Fibroblast of lung (primary cell): ENCODE measurements at regions not wholly inside any gene's neighbourhood (a gene's known extent, or its start where the extent isn't known, plus 50 kb on each side); places are given as distances from the start of the nearest gene placed in this dataset.
"Not testable (repeated sequence)": the region's sequence is repeated elsewhere in the genome, so short reads cannot be mapped to it uniquely, and the experiment has no call there.

Source experiments
- DNase-seq, 2 donors: peaks; one replicate each; pipeline versions ENCODE4 v3.0.0 to v3.0.0-alpha.2; 2010; ENCODE audit warnings: low read depth in 2 of 2
- H2AFZ ChIP-seq: 2 replicates; pipeline ENCODE4 v1.5.1; 2012; ENCODE audit warnings: low read length, control low read depth, inconsistent platforms
- H3K27ac ChIP-seq: 2 replicates; pipeline ENCODE4 v1.5.1; 2011; ENCODE audit warnings: low read length, control low read depth; ENCODE audit not compliant: insufficient read depth
- H3K27me3 ChIP-seq: 2 replicates; pipeline ENCODE4 v1.5.1; 2011; ENCODE audit warnings: mild to moderate bottlenecking, low read length; ENCODE audit not compliant: control insufficient read depth, insufficient read depth
- H3K36me3 ChIP-seq: 2 replicates; pipeline ENCODE4 v1.5.1; 2011; ENCODE audit warnings: low read length; ENCODE audit not compliant: control insufficient read depth, insufficient read depth
- H3K4me1 ChIP-seq: 2 replicates; pipeline ENCODE4 v1.5.1; 2011; ENCODE audit warnings: low read length; ENCODE audit not compliant: control insufficient read depth, insufficient read depth; ENCODE audit errors: extremely low read depth
- H3K4me2 ChIP-seq: 2 replicates; pipeline ENCODE4 v1.5.1; 2011; ENCODE audit warnings: low read length, control low read depth; ENCODE audit not compliant: insufficient read depth; ENCODE audit errors: extremely low read depth
- H3K4me3 ChIP-seq, 4 experiments: fragments of 200-600 bp in 1 of 4; sonication (generic) in 1 of 4; replicated peaks in 1 of 4; 2 replicates each; pipeline ENCODE4 v1.5.1; 2011 to 2016; ENCODE audit warnings: low read length in 4 of 4, low read depth in 3 of 4, mild to moderate bottlenecking in 3 of 4, control low read depth in 2 of 4, inconsistent platforms in 1 of 4, mixed read lengths in 1 of 4; ENCODE audit not compliant: insufficient read depth in 1 of 4; ENCODE audit errors: control extremely low read depth in 1 of 4
- H3K79me2 ChIP-seq: 2 replicates; pipeline ENCODE4 v1.5.1; 2012; ENCODE audit warnings: mild to moderate bottlenecking, low read length, inconsistent platforms; ENCODE audit not compliant: control insufficient read depth, insufficient read depth
- H3K9ac ChIP-seq: 2 replicates; pipeline ENCODE4 v1.5.1; 2011; ENCODE audit warnings: mild to moderate bottlenecking, low read length, control low read depth; ENCODE audit not compliant: insufficient read depth
- H3K9me3 ChIP-seq: 2 replicates; pipeline ENCODE4 v1.5.1; 2012; ENCODE audit warnings: low read depth, low read length; ENCODE audit not compliant: control insufficient read depth, insufficient read depth
- H4K20me1 ChIP-seq: 2 replicates; pipeline ENCODE4 v1.5.1; 2011; ENCODE audit warnings: low read length; ENCODE audit not compliant: control insufficient read depth, insufficient read depth; ENCODE audit errors: extremely low read depth
- EZH2 ChIP-seq: IDR thresholded peaks from 2 replicates; pipeline ENCODE4 v1.5.1; 2012; ENCODE audit warnings: low read length, control low read depth, mild to moderate bottlenecking; ENCODE audit errors: missing control alignments
- TF ChIP-seq, protein P1 (sequence below), 2 donors: IDR thresholded peaks in 1 of 2; conservative IDR thresholded peaks in 1 of 2; 1 replicate in 1 of 2; 2 replicates in 1 of 2; pipeline ENCODE4 v1.5.1; 2011 to 2012; ENCODE audit warnings: low read length in 2 of 2, control low read depth in 1 of 2, inconsistent platforms in 1 of 2, low read depth in 1 of 2, mild to moderate bottlenecking in 1 of 2

GRCh38 chr7:124630395-124630794, 135.2 kb downstream of the GPR37 start:
- H2AFZ ChIP-seq, result no peak overlapping the region
- H3K4me1 ChIP-seq, result no peaks in the 10 kb centered on the region
- no peaks in the 10 kb centered on the region for H4K20me1 ChIP-seq
- TF ChIP-seq, protein P1, sequence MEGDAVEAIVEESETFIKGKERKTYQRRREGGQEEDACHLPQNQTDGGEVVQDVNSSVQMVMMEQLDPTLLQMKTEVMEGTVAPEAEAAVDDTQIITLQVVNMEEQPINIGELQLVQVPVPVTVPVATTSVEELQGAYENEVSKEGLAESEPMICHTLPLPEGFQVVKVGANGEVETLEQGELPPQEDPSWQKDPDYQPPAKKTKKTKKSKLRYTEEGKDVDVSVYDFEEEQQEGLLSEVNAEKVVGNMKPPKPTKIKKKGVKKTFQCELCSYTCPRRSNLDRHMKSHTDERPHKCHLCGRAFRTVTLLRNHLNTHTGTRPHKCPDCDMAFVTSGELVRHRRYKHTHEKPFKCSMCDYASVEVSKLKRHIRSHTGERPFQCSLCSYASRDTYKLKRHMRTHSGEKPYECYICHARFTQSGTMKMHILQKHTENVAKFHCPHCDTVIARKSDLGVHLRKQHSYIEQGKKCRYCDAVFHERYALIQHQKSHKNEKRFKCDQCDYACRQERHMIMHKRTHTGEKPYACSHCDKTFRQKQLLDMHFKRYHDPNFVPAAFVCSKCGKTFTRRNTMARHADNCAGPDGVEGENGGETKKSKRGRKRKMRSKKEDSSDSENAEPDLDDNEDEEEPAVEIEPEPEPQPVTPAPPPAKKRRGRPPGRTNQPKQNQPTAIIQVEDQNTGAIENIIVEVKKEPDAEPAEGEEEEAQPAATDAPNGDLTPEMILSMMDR (conservative IDR thresholded peaks at IDR 0.05 in 1 of 2, IDR thresholded peaks at IDR 0.05 in 1 of 2; ENCODE audit: low read depth in 1 of 2, low read length in 2 of 2), result no peak
- TF ChIP-seq EZH2, result no peak
- H3K4me2 ChIP-seq, result no peak overlapping the region
- no peaks in the 10 kb centered on the region for H3K79me2 ChIP-seq
- no peaks in the 10 kb centered on the region for H3K27me3 ChIP-seq
- H3K9ac ChIP-seq, result no peak overlapping the region
- H3K27ac ChIP-seq, result no peak overlapping the region
- no peak overlapping the region for H3K4me3 ChIP-seq
- no peaks in the 10 kb centered on the region for H3K36me3 ChIP-seq
- no peaks in the 10 kb centered on the region for H3K9me3 ChIP-seq
- DNase-seq, result no peak

- Histone ChIP-seq H3K4me2 (no peak overlapping the region), H2AFZ (no peak overlapping the region), H3K9me3 (no peaks in the 10 kb centered on the region), H3K9ac (no peak overlapping the region), H3K27ac (no peak overlapping the region), H3K4me3 (no peak overlapping the region), H3K79me2 (no peaks in the 10 kb centered on the region), H3K4me1 (no peaks in the 10 kb centered on the region), H3K36me3 (no peaks in the 10 kb centered on the region), H4K20me1 (no peaks in the 10 kb centered on the region), H3K27me3 (no peaks in the 10 kb centered on the region)
- TF ChIP-seq, protein P1 (conservative IDR thresholded peaks at IDR 0.05 in 1 of 2, IDR thresholded peaks at IDR 0.05 in 1 of 2; ENCODE audit: low read depth in 1 of 2, low read length in 2 of 2), result no peak
- no peak for TF ChIP-seq EZH2
- no peak for DNase-seq
These were observed 146.7 kb downstream of the GPR37 start for GRCh38 chr7:124618871-124619270.

DNA sequence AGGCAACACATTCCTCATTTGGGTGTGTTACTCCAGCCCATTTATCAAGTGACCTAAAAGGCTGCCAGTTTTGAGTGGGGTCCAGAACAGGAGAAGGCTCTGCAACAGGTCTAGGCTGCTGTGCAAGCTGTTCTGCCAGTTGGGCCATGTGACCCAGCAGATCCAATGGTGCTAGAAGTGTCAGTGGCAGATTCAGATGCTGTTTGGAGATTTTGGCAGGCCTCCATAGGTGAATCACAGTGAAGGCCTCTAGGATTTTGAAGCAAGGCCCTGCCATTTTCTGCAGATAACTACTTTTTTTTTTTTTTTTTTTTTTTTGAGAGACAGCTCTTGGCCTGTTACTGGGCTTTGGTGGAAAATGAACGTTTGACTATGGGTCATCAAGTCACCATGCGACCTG, 147.5 kb downstream of the GPR37 start:
- not testable (repeated sequence) for H4K20me1 ChIP-seq, H2AFZ ChIP-seq, H3K4me1 ChIP-seq, H3K79me2 ChIP-seq, H3K4me2 ChIP-seq, H3K36me3 ChIP-seq, H3K4me3 ChIP-seq, H3K9ac ChIP-seq, H3K9me3 ChIP-seq, H3K27ac ChIP-seq, H3K27me3 ChIP-seq
- peak in 1 of 2 donors; percentile 17 for DNase-seq
